ENCODE measurements at regions not wholly inside any gene's neighbourhood (a gene's known extent, or its start where the extent isn't known, plus 50 kb on each side); places are given as distances from the start of the nearest gene placed in this dataset.

DNA sequence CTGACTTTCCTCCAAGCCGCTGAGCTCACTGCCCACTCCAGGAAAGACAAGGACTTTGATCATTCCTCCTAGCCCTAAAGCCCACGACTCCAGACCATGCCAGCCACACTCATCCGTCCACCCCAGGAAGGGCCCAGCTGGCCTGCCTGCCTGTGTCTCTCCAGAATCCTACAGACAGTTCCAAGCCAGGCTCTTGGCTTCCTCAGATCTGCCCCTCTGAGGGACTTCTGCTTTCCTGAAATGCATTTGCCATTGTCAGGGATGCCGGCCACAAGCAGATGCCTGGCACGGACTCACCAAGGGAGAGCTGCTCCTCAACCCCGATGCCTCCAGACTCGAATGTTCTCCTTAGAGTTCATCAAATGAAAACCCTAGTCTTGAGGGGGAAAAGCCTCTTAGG, 155.8 kb downstream of the OAT start:
- intact Hi-C loops (cut with micrococcal nuclease) = no loop called here
- no peaks in the 10 kb centered on the region for H3K36me3 Mint-ChIP-seq
- no peak for TF ChIP-seq CTCF (IDR thresholded peaks at IDR 0.05)
- Histone ChIP-seq H3K36me3 (ENCODE audit: control insufficient read depth, insufficient read depth, low read length) (no peaks in the 10 kb centered on the region), H3K9me3 (ENCODE audit: control insufficient read depth, insufficient read depth, low read length) (no peaks in the 10 kb centered on the region), H3K27me3 (ENCODE audit: control insufficient read depth, insufficient read depth, low read length) (no peaks in the 10 kb centered on the region), H3K4me1 (ENCODE audit: control insufficient read depth, insufficient read depth, low read length) (no peaks in the 10 kb centered on the region), H3K27ac (ENCODE audit: low read length) (no peak overlapping the region), H3K4me3 (ENCODE audit: low read length) (no peak overlapping the region)
- 78% methylated on average over 7 of the region's 7 CpGs for WGBS (ENCODE audit: insufficient coverage)
- H3K4me3 Mint-ChIP-seq = no peak overlapping the region
- no peak overlapping the region for H3K27ac Mint-ChIP-seq
- DNase-seq (no peak), ATAC-seq (no peak)
- H3K9me3 Mint-ChIP-seq = no peaks in the 10 kb centered on the region
- H3K27me3 Mint-ChIP-seq (ENCODE audit: low read depth in 2 of 2) = no peaks in the 10 kb centered on the region
- no peaks in the 10 kb centered on the region for H3K4me1 Mint-ChIP-seq

DNA sequence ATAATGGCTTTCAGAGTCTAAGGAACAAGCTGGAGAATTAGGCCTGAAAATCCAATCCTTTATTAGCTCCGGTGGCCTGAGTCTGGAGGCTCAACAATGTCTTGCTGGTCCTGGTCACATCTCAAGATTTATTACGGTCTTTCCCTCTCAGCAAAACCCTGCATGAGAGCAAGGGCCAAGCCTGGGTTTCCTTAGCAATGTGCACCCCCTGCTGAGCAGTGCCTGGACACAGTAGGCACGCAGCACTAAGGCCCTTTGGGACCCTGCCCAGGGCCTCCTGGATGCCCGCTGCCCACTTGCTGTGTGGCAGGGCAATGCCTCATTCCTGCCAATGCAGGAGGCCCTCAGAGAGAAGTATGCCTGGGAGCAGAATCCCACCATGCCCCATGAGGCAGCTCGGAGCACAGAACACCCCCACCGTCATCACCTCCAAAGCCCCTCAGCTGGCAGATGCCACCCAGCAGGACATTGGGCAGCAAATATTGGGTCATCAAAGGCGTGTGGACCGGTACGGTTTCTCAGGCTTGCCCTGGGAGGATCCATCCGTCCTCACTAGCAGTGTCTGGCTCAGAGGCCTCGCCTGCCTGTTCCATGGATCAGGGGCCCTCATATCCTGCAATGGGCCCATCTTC, 156.4 kb downstream of the OAT start:
- H3K27ac Mint-ChIP-seq = no peak overlapping the region
- TF ChIP-seq CTCF (IDR thresholded peaks at IDR 0.05) = no peak
- Histone ChIP-seq H3K27me3 (ENCODE audit: control insufficient read depth, insufficient read depth, low read length) (no peaks in the 10 kb centered on the region), H3K27ac (ENCODE audit: low read length) (no peak overlapping the region), H3K9me3 (ENCODE audit: control insufficient read depth, insufficient read depth, low read length) (no peaks in the 10 kb centered on the region), H3K4me3 (ENCODE audit: low read length) (no peak overlapping the region), H3K4me1 (ENCODE audit: control insufficient read depth, insufficient read depth, low read length) (no peaks in the 10 kb centered on the region), H3K36me3 (ENCODE audit: control insufficient read depth, insufficient read depth, low read length) (no peaks in the 10 kb centered on the region)
- DNase-seq = no peak
- no peaks in the 10 kb centered on the region for H3K9me3 Mint-ChIP-seq
- H3K27me3 Mint-ChIP-seq (ENCODE audit: low read depth in 2 of 2) = no peaks in the 10 kb centered on the region
- no peak overlapping the region for H3K4me3 Mint-ChIP-seq
- H3K36me3 Mint-ChIP-seq = no peaks in the 10 kb centered on the region
- H3K4me1 Mint-ChIP-seq = no peaks in the 10 kb centered on the region
- ATAC-seq = no peak
- WGBS (ENCODE audit: insufficient coverage) = 87% methylated on average over 11 of the region's 11 CpGs
- intact Hi-C loops (cut with micrococcal nuclease) = no loop called here

GRCh38 chr10:124259139-124259825, 159.4 kb downstream of the OAT start:
- ATAC-seq (peak in 2 of 3 donors; percentile 31 to 45), DNase-seq (peak in 1 of 2 donors; percentile 32)
- no peaks in the 10 kb centered on the region for H3K4me1 ChIP-seq (ENCODE audit: control insufficient read depth, insufficient read depth, low read length)
- intact Hi-C loops (cut with micrococcal nuclease) = no loop called here
- Mint-ChIP-seq H3K9me3 (no peaks in the 10 kb centered on the region), H3K27me3 (ENCODE audit: low read depth in 2 of 2) (no peaks in the 10 kb centered on the region), H3K4me3 (no peak overlapping the region), H3K27ac (no peak overlapping the region), H3K4me1 (no peaks in the 10 kb centered on the region), H3K36me3 (no peaks in the 10 kb centered on the region)
- no peak overlapping the region for H3K4me3 ChIP-seq (ENCODE audit: low read length)
- no peaks in the 10 kb centered on the region for H3K36me3 ChIP-seq (ENCODE audit: control insufficient read depth, insufficient read depth, low read length)
- no peak for TF ChIP-seq CTCF (IDR thresholded peaks at IDR 0.05)
- no peaks in the 10 kb centered on the region for H3K27me3 ChIP-seq (ENCODE audit: control insufficient read depth, insufficient read depth, low read length)
- no peak overlapping the region for H3K27ac ChIP-seq (ENCODE audit: low read length)
- H3K9me3 ChIP-seq (ENCODE audit: control insufficient read depth, insufficient read depth, low read length) = no peaks in the 10 kb centered on the region
- WGBS (ENCODE audit: insufficient coverage) = 77% methylated on average over 7 of the region's 7 CpGs

DNA sequence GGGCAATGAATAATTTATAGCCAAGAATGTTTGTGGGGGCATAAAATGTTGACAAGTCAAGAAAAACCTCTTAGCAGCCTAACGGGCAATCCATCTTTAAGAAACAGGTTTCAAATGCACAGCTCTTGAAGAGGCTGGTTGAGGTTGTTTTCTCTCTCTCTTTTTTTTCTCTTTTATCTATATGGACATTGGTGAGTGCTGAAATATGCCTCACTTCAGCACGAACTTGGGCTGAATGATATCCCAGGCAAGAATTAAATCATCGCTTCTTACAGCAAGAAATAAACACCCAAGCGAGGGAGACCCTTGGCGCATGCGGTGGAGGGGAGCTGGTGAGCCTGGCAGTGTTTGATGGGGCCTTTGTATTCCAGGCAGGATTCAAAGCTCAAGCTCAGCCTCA, 160.9 kb downstream of the OAT start:
- Mint-ChIP-seq H3K9me3 (no peaks in the 10 kb centered on the region), H3K4me3 (no peak overlapping the region), H3K4me1 (no peaks in the 10 kb centered on the region), H3K27ac (no peak overlapping the region), H3K36me3 (no peaks in the 10 kb centered on the region), H3K27me3 (ENCODE audit: low read depth in 2 of 2) (no peaks in the 10 kb centered on the region)
- DNase-seq (no peak), ATAC-seq (no peak)
- Histone ChIP-seq H3K27ac (ENCODE audit: low read length) (no peak overlapping the region), H3K36me3 (ENCODE audit: control insufficient read depth, insufficient read depth, low read length) (no peaks in the 10 kb centered on the region), H3K27me3 (ENCODE audit: control insufficient read depth, insufficient read depth, low read length) (no peaks in the 10 kb centered on the region), H3K9me3 (ENCODE audit: control insufficient read depth, insufficient read depth, low read length) (no peaks in the 10 kb centered on the region), H3K4me1 (ENCODE audit: control insufficient read depth, insufficient read depth, low read length) (no peaks in the 10 kb centered on the region), H3K4me3 (ENCODE audit: low read length) (no peak overlapping the region)
- WGBS (ENCODE audit: insufficient coverage) = 96% methylated on average over 5 of the region's 6 CpGs
- intact Hi-C loops (cut with micrococcal nuclease) = no loop called here
- TF ChIP-seq CTCF (IDR thresholded peaks at IDR 0.05) = no peak
